ENCODE measurements at regions not wholly inside any gene's neighbourhood (a gene's known extent, or its start where the extent isn't known, plus 50 kb on each side); places are given as distances from the start of the nearest gene placed in this dataset.
"Not testable (repeated sequence)": the region's sequence is repeated elsewhere in the genome, so short reads cannot be mapped to it uniquely, and the experiment has no call there.

DNA sequence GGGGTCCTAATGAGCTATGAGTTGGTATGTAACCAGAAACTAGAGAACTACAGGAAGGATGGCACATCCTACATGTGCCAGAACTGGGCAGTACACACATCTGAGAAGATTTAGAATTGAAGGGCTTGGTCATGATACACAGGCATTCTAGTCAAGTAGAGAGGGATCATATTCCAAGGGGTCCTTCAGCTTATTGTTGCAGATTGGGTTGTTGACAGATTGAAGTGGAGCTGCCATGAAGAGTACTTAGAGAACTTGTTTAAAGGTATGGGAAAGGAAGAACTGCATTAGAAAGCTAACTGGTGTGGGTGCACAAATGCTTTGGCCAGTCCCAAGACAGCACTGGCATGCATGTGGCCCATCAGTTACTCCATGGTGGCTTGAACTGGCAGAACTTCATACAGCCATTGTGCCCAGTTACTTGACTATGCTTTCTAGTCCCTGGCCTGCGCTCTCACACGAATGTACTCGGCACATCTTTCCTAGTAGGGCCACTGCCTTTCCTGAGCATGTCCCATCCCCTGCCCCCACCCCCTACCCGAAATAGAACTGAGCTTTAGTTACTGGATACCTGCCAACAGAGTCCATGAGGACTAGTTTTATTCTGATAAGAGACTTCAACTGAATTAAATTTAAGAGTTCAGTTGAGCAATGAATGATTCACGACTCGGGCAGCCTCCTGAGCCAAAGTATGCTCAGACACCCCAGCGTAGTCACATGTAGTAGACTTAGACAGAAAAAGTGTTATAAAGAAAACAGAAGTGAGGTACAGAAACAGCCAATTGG is 64.0 kb downstream of the CCNG2 start:
- Mint-ChIP-seq H3K4me1 (ENCODE audit: low read depth) (no peaks in the 10 kb centered on the region), H3K4me3 (no peak overlapping the region), H3K36me3 (ENCODE audit: insufficient read depth in 2 of 2) (no peaks in the 10 kb centered on the region), H3K9me3 (no peaks in the 10 kb centered on the region), H3K27ac (no peak overlapping the region), H3K27me3 (ENCODE audit: low read depth) (peaks cover 11% of the 10 kb centered on the region)
- DNase-seq (no peak), ATAC-seq (replicated peaks in 1 of 2) (no peak)

DNA sequence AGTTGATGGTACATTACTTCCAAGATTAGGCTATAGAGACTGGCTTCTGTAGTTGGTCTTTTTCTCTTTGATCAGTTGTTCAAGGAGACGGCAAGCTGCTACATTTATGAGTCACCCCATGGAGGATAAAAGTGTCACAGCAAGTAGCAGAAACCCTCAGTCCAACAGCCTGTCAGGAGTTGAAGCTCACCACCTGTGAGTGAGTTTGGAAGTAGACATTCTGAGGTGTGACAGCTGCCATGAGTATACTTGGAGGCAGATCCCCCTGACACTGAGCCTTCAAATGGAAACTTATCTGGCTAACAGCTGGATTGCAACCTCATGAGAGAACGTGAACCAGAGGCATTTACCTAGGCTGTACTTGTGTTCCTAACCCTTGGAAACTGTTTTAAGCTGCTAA is 68.0 kb downstream of the CCNG2 start:
- peaks cover 11% of the 10 kb centered on the region for H3K27me3 Mint-ChIP-seq (ENCODE audit: low read depth)
- H3K36me3 Mint-ChIP-seq (ENCODE audit: insufficient read depth in 2 of 2), result no peaks in the 10 kb centered on the region
- DNase-seq, result no peak
- H3K4me3 Mint-ChIP-seq, result no peak overlapping the region
- H3K9me3 Mint-ChIP-seq, result peaks cover 2 to 3% of the 10 kb centered on the region in 2 donors
- H3K27ac Mint-ChIP-seq, result no peak overlapping the region
- no peaks in the 10 kb centered on the region for H3K4me1 Mint-ChIP-seq (ENCODE audit: low read depth)
- ATAC-seq (replicated peaks in 1 of 2), result no peak

DNA sequence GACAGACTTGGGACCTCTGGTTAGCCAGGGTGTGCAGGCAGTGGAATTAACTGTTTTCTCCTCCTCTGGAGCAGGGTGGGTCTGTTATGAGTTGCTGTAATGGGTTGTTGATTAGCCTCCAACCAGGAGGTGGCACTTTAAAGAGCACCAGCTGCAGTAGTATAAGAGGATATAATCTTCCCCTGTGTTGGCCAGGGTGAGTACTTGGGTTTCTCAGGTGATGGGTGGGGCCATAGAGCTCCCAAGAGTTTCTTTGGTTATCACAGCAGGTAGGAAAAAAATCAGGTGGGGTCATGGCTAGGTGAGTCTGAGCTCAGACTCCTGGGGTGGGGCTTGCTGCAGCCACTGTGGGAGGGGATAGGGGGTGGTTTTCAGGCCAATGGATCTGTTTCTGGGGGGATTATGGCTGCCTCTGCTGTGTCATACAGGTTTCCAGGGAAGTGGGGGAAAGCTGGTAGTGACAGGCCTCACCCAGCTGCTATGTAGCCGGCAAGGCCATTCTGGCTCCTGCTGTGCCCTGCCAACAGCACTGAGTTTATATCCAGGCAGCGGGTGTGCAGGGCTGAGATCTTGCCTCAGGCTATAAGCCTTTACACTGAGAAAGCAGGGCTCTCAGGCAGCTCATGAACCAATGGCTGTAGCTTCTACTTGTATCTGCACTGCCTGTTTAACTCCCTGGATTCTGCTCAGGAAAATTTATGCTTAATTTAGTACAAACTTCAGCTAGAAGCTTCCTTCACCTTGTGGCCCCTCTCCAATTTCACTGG is 70.1 kb downstream of the CCNG2 start:
- Mint-ChIP-seq H3K36me3 (ENCODE audit: insufficient read depth in 2 of 2) (no peaks in the 10 kb centered on the region), H3K4me3 (no peak overlapping the region), H3K9me3 (peaks cover 2 to 3% of the 10 kb centered on the region in 2 donors), H3K27me3 (ENCODE audit: low read depth) (peaks cover 11% of the 10 kb centered on the region), H3K27ac (no peak overlapping the region), H3K4me1 (ENCODE audit: low read depth) (no peaks in the 10 kb centered on the region)
- DNase-seq (no peak), ATAC-seq (replicated peaks in 1 of 2) (no peak)

DNA sequence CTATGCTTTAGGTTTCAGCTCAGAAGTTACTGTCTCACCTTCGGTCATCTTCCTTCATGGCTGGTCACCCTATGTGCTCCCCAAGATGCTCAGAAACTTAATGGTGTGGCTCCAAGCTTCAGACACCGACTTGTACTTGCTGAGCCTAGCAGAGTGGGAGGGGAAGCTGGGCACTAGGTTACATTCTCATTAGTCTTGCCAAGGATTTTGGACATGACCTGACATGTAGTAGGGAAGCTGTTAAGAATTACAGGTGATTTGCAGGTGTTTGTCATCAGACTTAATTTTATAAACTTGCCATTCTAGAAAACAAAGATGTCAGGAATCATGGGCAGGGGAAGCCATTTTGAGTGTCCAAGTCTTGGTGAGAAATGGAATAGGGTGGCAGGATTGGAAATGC is 72.4 kb downstream of the CCNG2 start:
- Mint-ChIP-seq H3K36me3 (ENCODE audit: insufficient read depth in 2 of 2) (no peaks in the 10 kb centered on the region), H3K9me3 (peaks cover 2 to 3% of the 10 kb centered on the region in 2 donors), H3K27ac (no peak overlapping the region), H3K4me3 (no peak overlapping the region), H3K4me1 (ENCODE audit: low read depth) (no peaks in the 10 kb centered on the region), H3K27me3 (ENCODE audit: low read depth) (no peaks in the 10 kb centered on the region)
- DNase-seq (no peak), ATAC-seq (replicated peaks in 1 of 2) (no peak)

DNA sequence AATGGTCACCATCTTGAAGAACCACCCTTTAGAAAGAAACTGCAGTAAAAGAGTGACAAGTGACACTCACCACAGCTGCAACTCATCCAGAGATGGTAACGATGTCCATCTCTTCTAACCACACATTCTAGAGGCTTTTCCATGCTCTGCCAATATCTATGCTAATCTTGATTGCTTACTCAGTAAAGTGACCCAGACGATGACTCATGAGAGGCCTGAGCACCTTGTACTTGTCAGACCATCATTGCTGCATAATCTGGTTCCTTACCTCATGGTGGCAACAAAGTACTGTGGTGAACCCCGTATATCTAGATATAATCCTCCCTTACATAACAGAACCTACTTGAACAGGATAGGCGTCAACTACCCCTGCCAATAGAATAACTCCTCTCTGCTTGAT is 75.6 kb downstream of the CCNG2 start:
- Mint-ChIP-seq H3K27me3 (ENCODE audit: low read depth) (no peaks in the 10 kb centered on the region), H3K4me3 (no peak overlapping the region), H3K9me3 (no peaks in the 10 kb centered on the region), H3K36me3 (ENCODE audit: insufficient read depth in 2 of 2) (no peaks in the 10 kb centered on the region), H3K27ac (no peak overlapping the region), H3K4me1 (ENCODE audit: low read depth) (no peaks in the 10 kb centered on the region)
- no peak for DNase-seq
- no peak for ATAC-seq (replicated peaks in 1 of 2)

DNA sequence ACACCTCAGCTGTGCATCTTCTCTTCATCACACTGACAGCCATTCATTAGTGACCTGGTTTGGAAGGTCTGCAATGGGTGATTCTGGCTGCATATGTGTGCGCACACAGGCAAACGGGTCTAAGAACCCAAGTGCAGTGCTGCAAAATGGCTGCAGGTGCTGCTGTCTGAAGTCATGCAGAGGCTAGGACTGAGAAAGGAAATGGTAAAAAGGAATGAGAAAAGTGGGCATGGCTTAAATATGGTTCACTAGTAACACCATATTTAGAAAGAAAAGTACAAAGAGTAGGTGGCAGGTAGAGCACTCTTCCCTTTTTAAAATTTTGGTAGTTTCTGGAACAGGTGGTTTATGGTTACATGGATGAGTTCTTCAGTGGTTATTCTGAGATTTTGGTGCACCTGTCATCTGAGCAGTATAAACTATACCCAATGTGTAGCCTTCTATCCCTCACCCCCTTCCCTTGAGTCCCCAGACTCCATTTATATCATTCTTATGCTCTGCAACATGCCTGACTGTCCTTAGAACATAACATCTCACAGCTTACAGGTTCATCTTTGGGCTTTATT is 78.4 kb downstream of the CCNG2 start:
- no peak overlapping the region for H3K27ac Mint-ChIP-seq
- DNase-seq (no peak), ATAC-seq (replicated peaks in 1 of 2) (peak in 1 of 2 donors; percentile 13)
- H3K4me1 Mint-ChIP-seq (ENCODE audit: low read depth), result no peaks in the 10 kb centered on the region
- H3K36me3 Mint-ChIP-seq (ENCODE audit: insufficient read depth in 2 of 2), result no peaks in the 10 kb centered on the region
- H3K27me3 Mint-ChIP-seq (ENCODE audit: low read depth), result peaks cover under 1% of the 10 kb centered on the region
- H3K4me3 Mint-ChIP-seq, result no peak overlapping the region
- no peaks in the 10 kb centered on the region for H3K9me3 Mint-ChIP-seq

DNA sequence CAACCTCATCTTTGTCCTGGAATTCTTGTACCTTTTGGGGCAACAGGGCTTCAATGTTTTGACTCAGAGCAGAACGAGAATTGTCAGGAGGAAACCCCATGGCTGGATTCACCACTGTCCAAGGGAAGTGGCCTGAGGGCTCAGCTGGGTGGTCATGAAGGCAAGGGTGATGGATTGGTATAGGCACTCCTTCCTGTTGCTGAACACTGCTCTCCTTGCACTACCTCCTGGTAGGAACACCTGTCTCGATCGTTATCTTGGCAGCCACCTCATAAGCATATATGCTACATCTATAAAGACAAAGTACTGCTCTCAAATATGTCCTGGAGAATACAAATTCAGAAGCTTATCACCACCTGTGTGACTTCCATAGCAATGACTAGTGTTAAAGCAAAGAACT is 79.8 kb downstream of the CCNG2 start:
- Mint-ChIP-seq H3K36me3 (ENCODE audit: insufficient read depth in 2 of 2) (no peaks in the 10 kb centered on the region), H3K4me1 (ENCODE audit: low read depth) (no peaks in the 10 kb centered on the region), H3K4me3 (no peak overlapping the region), H3K27me3 (ENCODE audit: low read depth) (peaks cover 6% of the 10 kb centered on the region), H3K9me3 (no peaks in the 10 kb centered on the region), H3K27ac (no peak overlapping the region)
- DNase-seq, result no peak
- no peak for ATAC-seq (replicated peaks in 1 of 2)

DNA sequence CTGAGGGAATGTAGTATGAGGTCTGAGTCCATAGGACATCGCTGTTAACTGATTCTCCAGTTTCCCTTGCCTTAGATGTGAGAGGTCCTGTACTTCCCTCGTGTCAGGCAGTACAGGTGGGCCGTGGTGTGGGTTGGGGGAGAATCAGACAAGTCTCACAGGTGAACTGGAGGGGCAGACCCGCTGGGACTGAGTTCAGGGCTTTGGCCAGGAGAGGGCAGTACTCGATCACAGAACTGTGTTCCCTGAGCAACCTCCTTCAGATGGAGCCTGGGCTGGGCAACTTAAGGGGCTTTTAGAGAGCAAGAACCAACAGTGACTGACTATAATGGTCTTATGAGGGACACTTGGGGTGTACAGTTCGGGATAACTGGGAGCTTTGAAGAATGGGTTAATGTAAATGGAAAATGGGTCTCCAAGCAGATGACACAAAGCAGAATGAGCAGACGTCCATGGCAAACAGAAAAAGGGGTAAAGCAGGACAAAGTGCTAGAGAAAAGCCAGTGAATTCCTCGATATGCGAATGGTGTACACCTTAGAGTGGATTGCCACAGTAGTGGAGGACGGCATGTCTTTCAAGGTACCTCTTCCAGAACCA is 83.6 kb downstream of the CCNG2 start:
- no peaks in the 10 kb centered on the region for H3K9me3 Mint-ChIP-seq
- no peak overlapping the region for H3K4me3 Mint-ChIP-seq
- peaks cover 6% of the 10 kb centered on the region for H3K27me3 Mint-ChIP-seq (ENCODE audit: low read depth)

DNA sequence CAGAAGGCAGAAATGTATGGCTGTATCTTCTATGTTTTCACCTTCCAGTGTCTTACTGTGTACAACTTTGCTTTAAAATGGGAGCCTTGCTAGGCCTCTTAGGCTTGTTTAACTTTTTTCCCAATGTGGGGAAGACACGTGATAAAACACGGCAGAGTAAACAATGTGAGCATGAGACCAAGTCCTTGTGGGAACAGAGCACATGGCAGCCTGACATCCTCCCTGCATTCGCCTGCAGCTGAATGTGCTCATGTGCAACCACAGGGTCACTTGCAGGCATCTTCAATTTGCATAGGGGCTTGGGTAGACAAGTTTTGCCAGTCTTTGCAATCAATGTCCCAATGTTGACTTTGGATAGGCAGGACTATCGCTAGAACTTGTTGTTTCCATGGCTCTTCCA is 91.8 kb downstream of the CCNG2 start:
- ATAC-seq (replicated peaks in 1 of 2) (no peak), DNase-seq (no peak)
- no peaks in the 10 kb centered on the region for H3K4me1 Mint-ChIP-seq (ENCODE audit: low read depth)

More for the DNA sequence above, 83.6 kb downstream of the CCNG2 start:
- peak; percentile 69 to 77 for ATAC-seq (replicated peaks in 1 of 2)
- Mint-ChIP-seq H3K36me3 (ENCODE audit: insufficient read depth in 2 of 2) (no peaks in the 10 kb centered on the region), H3K27ac (no peak overlapping the region), H3K4me1 (ENCODE audit: low read depth) (no peaks in the 10 kb centered on the region)
- DNase-seq, result peak; percentile 74 to 78

DNA sequence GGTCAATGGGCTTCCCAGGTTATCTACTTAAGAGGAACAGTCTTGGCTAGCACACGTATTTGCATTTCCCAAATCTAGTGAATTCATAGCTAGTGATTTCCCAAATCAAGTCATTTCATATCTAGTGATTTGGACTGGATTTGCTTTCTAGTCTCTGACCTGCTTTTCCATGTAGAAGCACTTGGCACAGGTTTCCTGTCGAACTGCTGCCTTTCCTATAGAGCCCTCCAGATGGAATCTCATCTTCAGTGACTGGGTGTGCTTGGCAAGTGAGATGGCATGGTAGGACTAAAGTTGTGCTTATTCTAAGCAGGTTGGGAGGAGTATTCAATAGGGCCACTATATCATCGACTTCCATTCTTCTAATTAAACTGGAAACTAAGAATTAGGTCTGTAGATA is 94.7 kb downstream of the CCNG2 start:
- H3K36me3 Mint-ChIP-seq (ENCODE audit: insufficient read depth in 2 of 2), result no peaks in the 10 kb centered on the region
- no peak for DNase-seq
- H3K4me3 Mint-ChIP-seq, result no peak overlapping the region
- no peaks in the 10 kb centered on the region for H3K9me3 Mint-ChIP-seq
- H3K27me3 Mint-ChIP-seq (ENCODE audit: low read depth), result peaks cover 4% of the 10 kb centered on the region
- ATAC-seq (replicated peaks in 1 of 2), result no peak
- H3K4me1 Mint-ChIP-seq (ENCODE audit: low read depth), result no peaks in the 10 kb centered on the region
- H3K27ac Mint-ChIP-seq, result no peak overlapping the region

More for the DNA sequence above, 91.8 kb downstream of the CCNG2 start:
- Mint-ChIP-seq H3K36me3 (ENCODE audit: insufficient read depth in 2 of 2) (no peaks in the 10 kb centered on the region), H3K27ac (no peak overlapping the region), H3K9me3 (no peaks in the 10 kb centered on the region), H3K4me3 (no peak overlapping the region), H3K27me3 (ENCODE audit: low read depth) (peaks cover 4% of the 10 kb centered on the region)

DNA sequence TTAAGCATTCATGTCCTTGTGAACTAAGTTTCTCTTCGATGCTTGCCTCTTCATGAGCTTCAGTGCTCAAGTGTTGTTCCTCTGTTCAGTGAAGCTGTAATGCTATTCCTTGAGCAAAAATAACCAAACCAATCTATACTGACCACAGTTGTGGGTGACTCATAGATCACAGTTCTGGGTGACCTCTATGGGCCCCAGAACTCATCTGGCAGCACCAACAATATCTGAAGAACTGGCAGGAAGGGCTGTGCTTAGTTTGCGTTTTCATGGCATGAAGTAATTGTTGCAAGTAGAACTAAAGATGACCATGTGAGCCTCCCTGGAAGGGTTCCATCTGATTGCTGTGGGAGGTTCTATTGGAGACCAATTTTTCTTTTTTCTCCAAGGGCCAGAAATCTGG is 106.2 kb downstream of the CCNG2 start:
- no peak for ATAC-seq (replicated peaks in 1 of 2)
- H3K9me3 Mint-ChIP-seq, result peaks cover 6% of the 10 kb centered on the region in 2 donors
- H3K4me3 Mint-ChIP-seq, result no peak overlapping the region
- H3K27me3 Mint-ChIP-seq (ENCODE audit: low read depth), result no peaks in the 10 kb centered on the region
- no peak for DNase-seq
- H3K36me3 Mint-ChIP-seq (ENCODE audit: insufficient read depth in 2 of 2), result peaks cover 0 to 3% of the 10 kb centered on the region in 2 donors
- H3K4me1 Mint-ChIP-seq (ENCODE audit: low read depth), result no peaks in the 10 kb centered on the region
- no peak overlapping the region for H3K27ac Mint-ChIP-seq

DNA sequence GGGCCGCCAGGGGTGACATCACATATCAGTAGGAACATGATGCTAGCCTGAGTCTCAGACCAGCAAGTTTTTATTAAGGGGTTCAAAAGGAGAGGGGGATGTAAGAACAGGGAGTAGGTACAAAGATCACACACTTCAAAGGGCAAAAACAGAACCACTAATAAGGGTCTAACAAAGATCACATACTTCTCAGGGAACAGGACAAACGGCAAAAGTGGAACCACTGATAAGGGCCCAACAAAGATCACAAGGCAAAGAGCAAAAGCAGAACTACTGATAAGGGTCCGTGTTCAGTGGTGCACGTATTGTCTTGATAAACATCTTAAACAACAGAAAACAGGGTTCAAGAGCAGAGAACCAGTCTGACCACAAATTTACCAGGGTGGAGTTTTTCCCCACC is 107.0 kb downstream of the CCNG2 start:
- H3K4me1 Mint-ChIP-seq (ENCODE audit: low read depth); H3K9me3 Mint-ChIP-seq; ATAC-seq (replicated peaks in 1 of 2); H3K27ac Mint-ChIP-seq; H3K27me3 Mint-ChIP-seq (ENCODE audit: low read depth); H3K4me3 Mint-ChIP-seq; DNase-seq; H3K36me3 Mint-ChIP-seq (ENCODE audit: insufficient read depth in 2 of 2): not testable (repeated sequence)

DNA sequence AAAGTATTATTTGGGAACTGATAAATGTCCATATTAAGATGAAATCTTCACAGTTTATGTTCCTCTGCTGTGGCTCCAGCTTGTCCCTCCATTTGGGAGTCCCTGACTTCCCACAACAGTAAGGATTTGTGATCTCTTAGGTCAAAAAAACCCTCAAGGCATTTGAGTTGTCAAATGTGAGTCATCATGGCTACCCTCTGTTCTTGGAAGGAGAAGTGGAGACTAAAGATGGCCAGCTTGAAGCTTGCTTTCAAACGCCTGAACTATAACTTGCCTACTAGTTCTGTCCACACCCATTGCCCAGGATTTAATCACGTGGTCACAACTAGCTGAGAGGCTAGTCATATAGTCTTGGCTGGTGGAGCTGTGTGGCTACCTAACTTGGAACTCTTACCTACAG is 107.8 kb downstream of the CCNG2 start:
- Mint-ChIP-seq H3K9me3 (peaks cover 6% of the 10 kb centered on the region in 2 donors), H3K4me3 (no peak overlapping the region), H3K36me3 (ENCODE audit: insufficient read depth in 2 of 2) (peaks cover 0 to 3% of the 10 kb centered on the region in 2 donors), H3K27ac (no peak overlapping the region), H3K4me1 (ENCODE audit: low read depth) (no peaks in the 10 kb centered on the region), H3K27me3 (ENCODE audit: low read depth) (no peaks in the 10 kb centered on the region)
- ATAC-seq (replicated peaks in 1 of 2) (no peak), DNase-seq (no peak)

All from activated T-cell treated with anti-CD3 and anti-CD28 coated beads, Interleukin-2, amount 50 U/mL, for 72 hours (primary cell).